VCaP (cell line): ENCODE measurements at regions not wholly inside any gene's neighbourhood (a gene's known extent, or its start where the extent isn't known, plus 50 kb on each side); places are given as distances from the start of the nearest gene placed in this dataset.
"Not testable (repeated sequence)": the region's sequence is repeated elsewhere in the genome, so short reads cannot be mapped to it uniquely, and the experiment has no call there.

Source experiments
- H3K27ac ChIP-seq: fragments of 450-650 bp; 2 replicates; pipeline ENCODE4 v1.5.1; 2017
- CTCF ChIP-seq: fragments of 450-650 bp; conservative IDR thresholded peaks from 2 replicates; pipeline ENCODE4 v1.5.1; 2017; ENCODE audit warnings: mild to moderate bottlenecking, moderate library complexity

GRCh38 chr4:155033604-155034003 is 174.8 kb upstream of the NPY2R start:
- no peak for TF ChIP-seq CTCF
- no peak overlapping the region for H3K27ac ChIP-seq

GRCh38 chr4:155037031-155037430 is 171.4 kb upstream of the NPY2R start:
- peak overlapping the region; percentile 75 for H3K27ac ChIP-seq
- no peak for TF ChIP-seq CTCF

GRCh38 chr4:155038459-155038858 is 170.0 kb upstream of the NPY2R start:
- no peak for TF ChIP-seq CTCF
- peak overlapping the region; percentile 75 for H3K27ac ChIP-seq

GRCh38 chr4:155039162-155039561 is 169.3 kb upstream of the NPY2R start:
- H3K27ac ChIP-seq = peak overlapping the region; percentile 75; the same call in 1 of the 2 replicates
- no peak for TF ChIP-seq CTCF

GRCh38 chr4:155040031-155040430 is 168.4 kb upstream of the NPY2R start:
- TF ChIP-seq CTCF = no peak
- no peak overlapping the region for H3K27ac ChIP-seq

GRCh38 chr4:155042014-155042413 is 166.4 kb upstream of the NPY2R start:
- TF ChIP-seq CTCF = no peak
- peak overlapping the region; percentile 67 for H3K27ac ChIP-seq

- 0 out of 2 replicates have a peak overlapping the region, but pooled peaks have one; percentile 67 for H3K27ac ChIP-seq
Observed at GRCh38 chr4:155044251-155044650, 164.2 kb upstream of the NPY2R start.

- TF ChIP-seq CTCF = no peak
- no peak overlapping the region for H3K27ac ChIP-seq
Observed at GRCh38 chr4:155047755-155048154, 160.7 kb upstream of the NPY2R start.

GRCh38 chr4:155054042-155054441 is 154.4 kb upstream of the NPY2R start:
- H3K27ac ChIP-seq = not testable (repeated sequence)
